GM12878 (cell line): ENCODE measurements at regions not wholly inside any gene's neighbourhood (a gene's known extent, or its start where the extent isn't known, plus 50 kb on each side); places are given as distances from the start of the nearest gene placed in this dataset.

Experiments
- ATAC-seq: fragments of 200-7000 bp; cut with Tn5 transposase; 3 replicates; pipeline ENCODE4 v1.9.1; 2020; ENCODE audit warnings: mild to moderate bottlenecking, moderate library complexity
- BruUV-seq: library from RNA; stranded (reverse); fragments of 400-500 nt; replicated peaks from 2 replicates; lab custom pipeline; 2021; lab: Mats Ljungman, UMichigan
- CTCF ChIA-PET: fragments of 300-600 bp; sonication (Branson Sonifier 250); formaldehyde crosslinking; extraction: SDS; loops from one replicate; lab custom pipeline; 2021; ENCODE audit warnings: inconsistent platforms; lab: Yijun Ruan, JAX
- POLR2A ChIA-PET: fragments of 350-600 bp; formaldehyde crosslinking; extraction: SDS; loops from one replicate; lab custom pipeline; 2021; ENCODE audit warnings: inconsistent platforms; lab: Charles Lee
- RAD21 ChIA-PET: fragments of 300-600 bp; sonication (Branson Sonifier 250); formaldehyde crosslinking; loops from one replicate; lab custom pipeline; 2023; ENCODE audit warnings: antibody characterized with exemption; ENCODE audit not compliant: unreplicated experiment; lab: Charles Lee
- SMC1A ChIA-PET: fragments of 300-600 bp; sonication (Branson Sonifier 250); formaldehyde crosslinking; loops from one replicate; lab custom pipeline; 2023; ENCODE audit not compliant: unreplicated experiment, uncharacterized antibody; lab: Charles Lee
- DNase-seq: peaks from one replicate; pipeline ENCODE4 v3.0.0-alpha.2; 2011; ENCODE audit warnings: low read depth, low spot score
- FAIRE-seq: peaks from 3 replicates; lab custom pipeline; 2011; peaks lifted over from hg19 to GRCh38; lab: Jason Lieb, UNC
- H2AFZ ChIP-seq: 2 replicates; pipeline ENCODE4 v1.6.0; 2011; ENCODE audit warnings: low read depth, low read length, control low read depth; ENCODE audit not compliant: control insufficient read depth
- H3K27ac ChIP-seq: 2 replicates; pipeline ENCODE4 v1.5.1; 2011; ENCODE audit warnings: control low read depth; ENCODE audit not compliant: control insufficient read depth, insufficient read depth
- H3K27me3 ChIP-seq, 2 experiments: replicated peaks in 1 of 2; 2 replicates each; pipeline versions ENCODE4 v1.6.0 to v1.6.1; 2011; ENCODE audit warnings: low read length in 1 of 2; ENCODE audit not compliant: control insufficient read depth in 2 of 2, insufficient read depth in 2 of 2
- H3K36me3 ChIP-seq, 2 experiments: 2 replicates each; pipeline ENCODE4 v1.5.1; 2011; ENCODE audit warnings: low read length in 1 of 2; ENCODE audit not compliant: control insufficient read depth in 2 of 2, insufficient read depth in 2 of 2
- H3K4me1 ChIP-seq: 2 replicates; pipeline ENCODE4 v1.6.1; 2011; ENCODE audit warnings: mild to moderate bottlenecking, low read length, moderate library complexity, mixed read lengths; ENCODE audit not compliant: control insufficient read depth, insufficient read depth
- H3K4me2 ChIP-seq: 2 replicates; pipeline ENCODE4 v1.6.0; 2011; ENCODE audit warnings: control low read depth; ENCODE audit not compliant: control insufficient read depth, insufficient read depth
- H3K4me3 ChIP-seq: fragments of 200-600 bp; sonication (generic); 2 replicates; pipeline ENCODE4 v1.5.1; 2016
- H3K79me2 ChIP-seq: 2 replicates; pipeline ENCODE4 v1.6.0; 2011; ENCODE audit warnings: low read length; ENCODE audit not compliant: control insufficient read depth, insufficient read depth
- H3K9ac ChIP-seq: 2 replicates; pipeline ENCODE4 v1.8.0; 2011; ENCODE audit warnings: low read length, control low read depth, mixed read lengths; ENCODE audit not compliant: control insufficient read depth, insufficient read depth
- H3K9me3 ChIP-seq: replicated peaks from 3 replicates; pipeline ENCODE4 v1.5.1; 2011; ENCODE audit warnings: mild to moderate bottlenecking, low read length; ENCODE audit not compliant: control insufficient read depth, insufficient read depth
- H4K20me1 ChIP-seq: 2 replicates; pipeline ENCODE4 v1.6.0; 2011; ENCODE audit not compliant: control insufficient read depth, insufficient read depth
- ATF2 ChIP-seq: IDR thresholded peaks from 2 replicates; pipeline ENCODE4 v1.6.1; 2012; ENCODE audit warnings: low read length, inconsistent platforms
- ETV6 ChIP-seq, 2 experiments: fragments of 450-650 bp in 1 of 2; IDR thresholded peaks in 1 of 2; conservative IDR thresholded peaks in 1 of 2; 2 replicates each; pipeline ENCODE4 v1.6.1; 2014; ENCODE audit warnings: antibody characterized with exemption in 1 of 2, borderline replicate concordance in 1 of 2, low read depth in 1 of 2, mild to moderate bottlenecking in 1 of 2, moderate library complexity in 1 of 2
- MEF2B ChIP-seq: fragments of 450-650 bp; IDR thresholded peaks from 2 replicates; pipeline ENCODE4 v1.6.1; 2018; ENCODE audit warnings: mild to moderate bottlenecking, moderate library complexity; ENCODE audit not compliant: partially characterized antibody, poor library complexity, severe bottlenecking
- MXI1 ChIP-seq: fragments of 150-350 bp; IDR thresholded peaks from 2 replicates; pipeline ENCODE4 v1.6.1; 2011; ENCODE audit warnings: low read depth, mild to moderate bottlenecking, inconsistent platforms, low read length, improper control_type of control experiment
- POLR2A ChIP-seq: IDR thresholded peaks from 2 replicates; pipeline ENCODE4 v1.6.1; 2011; ENCODE audit warnings: low read depth, mild to moderate bottlenecking, low read length
- TCF12 ChIP-seq: IDR thresholded peaks from 2 replicates; pipeline ENCODE4 v1.6.1; 2011; ENCODE audit warnings: low read depth, mild to moderate bottlenecking, low read length
- ZBTB40 ChIP-seq: fragments of 450-650 bp; IDR thresholded peaks from 2 replicates; pipeline ENCODE4 v1.6.1; 2016; ENCODE audit warnings: mild to moderate bottlenecking, moderate library complexity, borderline replicate concordance
- ZNF207 ChIP-seq: fragments of 450-650 bp; IDR thresholded peaks from 2 replicates; pipeline ENCODE4 v1.6.1; 2014; ENCODE audit warnings: antibody characterized with exemption, mild to moderate bottlenecking, borderline replicate concordance
- ZNF622 ChIP-seq: fragments of 450-650 bp; IDR thresholded peaks from 2 replicates; pipeline ENCODE4 v1.6.1; 2017; ENCODE audit warnings: mild to moderate bottlenecking, inconsistent platforms
- WGBS: methylation state at CpG from one replicate; pipeline ENCODE4 v1.1.6; 2016; ENCODE audit warnings: low lambda C conversion rate; ENCODE audit not compliant: insufficient replicate concordance, insufficient coverage; ENCODE audit errors: missing lambda C conversion rate; 5-methylcytosine and 5-hydroxymethylcytosine counted together
- in situ Hi-C: fragments of 300-500 bp; cut with MboI; formaldehyde crosslinking; loops from 9 replicates; pipeline ENCODE4 v1.14.3; 2018; ENCODE audit warnings: mixed read lengths
- intact Hi-C: fragments of 100-400 bp; cut with micrococcal nuclease; formaldehyde crosslinking; loops from one replicate; pipeline ENCODE4 v1.14.2; 2022; ENCODE audit not compliant: unreplicated experiment
- TF ChIP-seq, protein P1 (sequence below): fragments of 450-650 bp; IDR thresholded peaks from 2 replicates; pipeline ENCODE4 v1.6.1; 2014; ENCODE audit warnings: mild to moderate bottlenecking
- TF ChIP-seq, protein P2 (sequence below): fragments of 450-650 bp; IDR thresholded peaks from 2 replicates; pipeline ENCODE4 v1.6.1; 2017; ENCODE audit warnings: borderline replicate concordance

- no peaks in the 10 kb centered on the region for H3K36me3 ChIP-seq
- WGBS, result 8% methylated on average over 6 of the region's 6 CpGs
Measured at GRCh38 chr3:137694836-137695235, 69.3 kb upstream of the SOX14 start.

More at GRCh38 chr3:137694836-137695235, 69.3 kb upstream of the SOX14 start:
- POLR2A ChIA-PET, result no interaction called here
- no peak overlapping the region for H3K9ac ChIP-seq
- H2AFZ ChIP-seq, result no peak overlapping the region
- intact Hi-C loops (no loop called here), in situ Hi-C loops (no loop called here)
- H3K79me2 ChIP-seq, result no peaks in the 10 kb centered on the region
- DNase-seq (no peak), FAIRE-seq (no peak), ATAC-seq (no peak)
- SMC1A ChIA-PET, result interaction anchor here (1.1 kb wide), 1 partner anchor 8 kb away, joined by 4 read pairs; no protein-coding TSS in a partner anchor
- no TSS peak for BruUV-seq
- H3K4me3 ChIP-seq, result no peak overlapping the region
- CTCF ChIA-PET, result interaction anchor here (1.6 to 5.3 kb wide), 2 partner anchors 9 to 584 kb away, joined by 5 to 44 read pairs; no protein-coding TSS in a partner anchor
- TF ChIP-seq ATF2, result no peak
- no peak for TF ChIP-seq POLR2A
- TF ChIP-seq TCF12, result no peak
- no peak for TF ChIP-seq MEF2B
- TF ChIP-seq, protein P1, sequence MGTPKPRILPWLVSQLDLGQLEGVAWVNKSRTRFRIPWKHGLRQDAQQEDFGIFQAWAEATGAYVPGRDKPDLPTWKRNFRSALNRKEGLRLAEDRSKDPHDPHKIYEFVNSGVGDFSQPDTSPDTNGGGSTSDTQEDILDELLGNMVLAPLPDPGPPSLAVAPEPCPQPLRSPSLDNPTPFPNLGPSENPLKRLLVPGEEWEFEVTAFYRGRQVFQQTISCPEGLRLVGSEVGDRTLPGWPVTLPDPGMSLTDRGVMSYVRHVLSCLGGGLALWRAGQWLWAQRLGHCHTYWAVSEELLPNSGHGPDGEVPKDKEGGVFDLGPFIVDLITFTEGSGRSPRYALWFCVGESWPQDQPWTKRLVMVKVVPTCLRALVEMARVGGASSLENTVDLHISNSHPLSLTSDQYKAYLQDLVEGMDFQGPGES, result no peak
- TF ChIP-seq, protein P2, sequence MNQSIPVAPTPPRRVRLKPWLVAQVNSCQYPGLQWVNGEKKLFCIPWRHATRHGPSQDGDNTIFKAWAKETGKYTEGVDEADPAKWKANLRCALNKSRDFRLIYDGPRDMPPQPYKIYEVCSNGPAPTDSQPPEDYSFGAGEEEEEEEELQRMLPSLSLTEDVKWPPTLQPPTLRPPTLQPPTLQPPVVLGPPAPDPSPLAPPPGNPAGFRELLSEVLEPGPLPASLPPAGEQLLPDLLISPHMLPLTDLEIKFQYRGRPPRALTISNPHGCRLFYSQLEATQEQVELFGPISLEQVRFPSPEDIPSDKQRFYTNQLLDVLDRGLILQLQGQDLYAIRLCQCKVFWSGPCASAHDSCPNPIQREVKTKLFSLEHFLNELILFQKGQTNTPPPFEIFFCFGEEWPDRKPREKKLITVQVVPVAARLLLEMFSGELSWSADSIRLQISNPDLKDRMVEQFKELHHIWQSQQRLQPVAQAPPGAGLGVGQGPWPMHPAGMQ, result no peak
- no peak for TF ChIP-seq ZNF207
- no peak for TF ChIP-seq ETV6 (conservative IDR thresholded peaks at IDR 0.05 in 1 of 2, IDR thresholded peaks at IDR 0.05 in 1 of 2; ENCODE audit: borderline replicate concordance in 1 of 2, low read depth in 1 of 2)
- TF ChIP-seq ZBTB40, result no peak
- TF ChIP-seq MXI1, result no peak
- TF ChIP-seq ZNF622, result no peak
- no peaks in the 10 kb centered on the region for H3K4me1 ChIP-seq
- H3K27ac ChIP-seq, result no peak overlapping the region
- RAD21 ChIA-PET, result interaction anchor here (2.9 kb wide), 1 partner anchor 584 kb away, joined by 22 read pairs; no protein-coding TSS in a partner anchor
- H3K27me3 ChIP-seq, result no peaks in the 10 kb centered on the region
- H4K20me1 ChIP-seq, result no peaks in the 10 kb centered on the region
- H3K9me3 ChIP-seq, result no peaks in the 10 kb centered on the region
- H3K4me2 ChIP-seq, result no peak overlapping the region
